CD4-positive, alpha-beta memory T cell (primary cell): ENCODE measurements at regions not wholly inside any gene's neighbourhood (a gene's known extent, or its start where the extent isn't known, plus 50 kb on each side); places are given as distances from the start of the nearest gene placed in this dataset.

ENCODE experiments used
- CTCF ChIA-PET: fragments of 350-600 bp; sonication (Branson Sonifier 250); formaldehyde crosslinking; loops from one replicate; lab custom pipeline; 2021; ENCODE audit warnings: inconsistent platforms; ENCODE audit not compliant: partially characterized antibody; lab: Charles Lee
- POLR2A ChIA-PET: fragments of 350-600 bp; sonication (Branson Sonifier 250); formaldehyde crosslinking; loops from one replicate; lab custom pipeline; 2021; ENCODE audit not compliant: partially characterized antibody; lab: Charles Lee
- DNase-seq, 5 donors: peaks; one replicate each; pipeline versions ENCODE4 v3.0.0 to v3.0.0-alpha.2; 2020 to 2022; ENCODE audit warnings: mixed read lengths in 1 of 5
- H3K27ac ChIP-seq: one replicate; pipeline ENCODE4 v1.7.0; 2013; ENCODE audit warnings: low read depth, low read length
- H3K27me3 ChIP-seq: 2 replicates; pipeline ENCODE4 v1.7.0; 2013; ENCODE audit warnings: mild to moderate bottlenecking, low read length, moderate library complexity; ENCODE audit not compliant: insufficient read depth
- H3K36me3 ChIP-seq: 2 replicates; pipeline ENCODE4 v1.7.0; 2013; ENCODE audit warnings: mild to moderate bottlenecking, low read length, moderate library complexity; ENCODE audit not compliant: insufficient read depth
- H3K4me1 ChIP-seq: 2 replicates; pipeline ENCODE4 v1.7.0; 2013; ENCODE audit warnings: mild to moderate bottlenecking, low read length, moderate library complexity; ENCODE audit not compliant: insufficient read depth
- H3K4me3 ChIP-seq, 2 donors: one replicate each; pipeline ENCODE4 v1.7.0; 2013; ENCODE audit warnings: low read length in 2 of 2, mild to moderate bottlenecking in 1 of 2
- H3K9me3 ChIP-seq, 2 donors: one replicate each; pipeline ENCODE4 v1.7.0; 2013; ENCODE audit warnings: low read length in 2 of 2, control low read depth in 1 of 2; ENCODE audit not compliant: control insufficient read depth in 1 of 2
- H3K27ac Mint-ChIP-seq, 7 donors: one replicate each; pipeline ENCODE4 v1.8.0; 2020 to 2021; ENCODE audit warnings: mixed read lengths in 7 of 7, mild to moderate bottlenecking in 6 of 7, inconsistent platforms in 3 of 7, moderate library complexity in 3 of 7
- H3K27me3 Mint-ChIP-seq, 2 donors: one replicate each; pipeline ENCODE4 v1.8.0; 2020 to 2021; ENCODE audit warnings: mixed read lengths in 2 of 2
- H3K36me3 Mint-ChIP-seq, 2 donors: one replicate each; pipeline ENCODE4 v1.8.0; 2020 to 2021; ENCODE audit warnings: mixed read lengths in 2 of 2, inconsistent platforms in 1 of 2, mild to moderate bottlenecking in 1 of 2
- H3K4me1 Mint-ChIP-seq, 4 donors: one replicate each; pipeline ENCODE4 v1.8.0; 2020 to 2021; ENCODE audit warnings: mixed read lengths in 4 of 4, mild to moderate bottlenecking in 1 of 4
- H3K4me3 Mint-ChIP-seq, 8 donors: one replicate each; pipeline ENCODE4 v1.8.0; 2020 to 2021; ENCODE audit warnings: mixed read lengths in 8 of 8, mild to moderate bottlenecking in 7 of 8, moderate library complexity in 6 of 8, inconsistent platforms in 3 of 8
- H3K9me3 Mint-ChIP-seq, 8 donors: one replicate each; pipeline ENCODE4 v1.8.0; 2020 to 2021; ENCODE audit warnings: mixed read lengths in 8 of 8, mild to moderate bottlenecking in 5 of 8, inconsistent platforms in 3 of 8, moderate library complexity in 1 of 8
- intact Hi-C: fragments of 100-400 bp; cut with micrococcal nuclease; formaldehyde crosslinking; loops from one replicate; pipeline ENCODE4 v1.15.1; 2023

- no peaks in the 10 kb centered on the region for H3K27me3 Mint-ChIP-seq
- CTCF ChIA-PET = no interaction called here
- H3K36me3 Mint-ChIP-seq = no peaks in the 10 kb centered on the region
- Histone ChIP-seq H3K36me3 (no peaks in the 10 kb centered on the region), H3K27ac (no peak overlapping the region), H3K9me3 (no peaks in the 10 kb centered on the region), H3K4me1 (no peaks in the 10 kb centered on the region), H3K4me3 (no peak overlapping the region), H3K27me3 (no peaks in the 10 kb centered on the region)
- H3K9me3 Mint-ChIP-seq = peaks cover 0 to 3% (median under 1%) of the 10 kb centered on the region in 8 donors
- H3K27ac Mint-ChIP-seq = no peak overlapping the region
- no peak for DNase-seq
- no peak overlapping the region for H3K4me3 Mint-ChIP-seq
- no peaks in the 10 kb centered on the region for H3K4me1 Mint-ChIP-seq
- POLR2A ChIA-PET = no interaction called here
- intact Hi-C loops = no loop called here
Measured at GRCh38 chr10:64450312-64450711, 929.1 kb downstream of the REEP3 start.

GRCh38 chr10:64454962-64455361 is 933.8 kb downstream of the REEP3 start:
- no peaks in the 10 kb centered on the region for H3K36me3 ChIP-seq
- CTCF ChIA-PET = no interaction called here
- Mint-ChIP-seq H3K4me3 (no peak overlapping the region), H3K27me3 (no peaks in the 10 kb centered on the region), H3K36me3 (no peaks in the 10 kb centered on the region), H3K4me1 (no peaks in the 10 kb centered on the region), H3K27ac (no peak overlapping the region), H3K9me3 (peaks cover 0 to 6% (median 0%) of the 10 kb centered on the region in 8 donors)
- H3K27me3 ChIP-seq = no peaks in the 10 kb centered on the region
- H3K27ac ChIP-seq = no peak overlapping the region
- no peak for DNase-seq
- POLR2A ChIA-PET = no interaction called here
- intact Hi-C loops = no loop called here
- no peaks in the 10 kb centered on the region for H3K4me1 ChIP-seq
- H3K9me3 ChIP-seq = no peaks in the 10 kb centered on the region
- no peak overlapping the region for H3K4me3 ChIP-seq

GRCh38 chr10:64458306-64458705 is 937.1 kb downstream of the REEP3 start:
- CTCF ChIA-PET = no interaction called here
- H3K4me3 ChIP-seq = no peak overlapping the region
- Mint-ChIP-seq H3K9me3 (peaks cover 0 to 10% (median 6%) of the 10 kb centered on the region in 8 donors), H3K4me3 (no peak overlapping the region), H3K27ac (no peak overlapping the region), H3K27me3 (no peaks in the 10 kb centered on the region), H3K4me1 (no peaks in the 10 kb centered on the region), H3K36me3 (no peaks in the 10 kb centered on the region)
- no peak overlapping the region for H3K27ac ChIP-seq
- intact Hi-C loops = no loop called here
- DNase-seq = no peak
- POLR2A ChIA-PET = no interaction called here
- H3K9me3 ChIP-seq = no peaks in the 10 kb centered on the region
- H3K4me1 ChIP-seq = no peaks in the 10 kb centered on the region
- H3K27me3 ChIP-seq = no peaks in the 10 kb centered on the region
- no peaks in the 10 kb centered on the region for H3K36me3 ChIP-seq

- Mint-ChIP-seq H3K9me3 (peaks cover 2 to 37% (median 13%) of the 10 kb centered on the region in 8 donors), H3K4me3 (no peak overlapping the region), H3K27me3 (no peaks in the 10 kb centered on the region), H3K4me1 (no peaks in the 10 kb centered on the region), H3K27ac (no peak overlapping the region), H3K36me3 (no peaks in the 10 kb centered on the region)
- no peaks in the 10 kb centered on the region for H3K36me3 ChIP-seq
- no peak overlapping the region for H3K27ac ChIP-seq
- POLR2A ChIA-PET = no interaction called here
- H3K9me3 ChIP-seq = no peaks in the 10 kb centered on the region
- H3K4me3 ChIP-seq = no peak overlapping the region
- H3K4me1 ChIP-seq = no peaks in the 10 kb centered on the region
- H3K27me3 ChIP-seq = no peaks in the 10 kb centered on the region
- CTCF ChIA-PET = no interaction called here
- intact Hi-C loops = no loop called here
- no peak for DNase-seq
Measured at GRCh38 chr10:64463406-64463805, 942.2 kb downstream of the REEP3 start.

GRCh38 chr10:64465653-64466052 is 944.5 kb downstream of the REEP3 start:
- ChIA-PET POLR2A (no interaction called here), CTCF (no interaction called here)
- Histone ChIP-seq H3K4me1 (no peaks in the 10 kb centered on the region), H3K27me3 (no peaks in the 10 kb centered on the region), H3K9me3 (no peaks in the 10 kb centered on the region), H3K27ac (no peak overlapping the region), H3K4me3 (no peak overlapping the region), H3K36me3 (no peaks in the 10 kb centered on the region)
- Mint-ChIP-seq H3K36me3 (no peaks in the 10 kb centered on the region), H3K4me1 (no peaks in the 10 kb centered on the region), H3K9me3 (peaks cover 2 to 38% (median 15%) of the 10 kb centered on the region in 8 donors), H3K4me3 (no peak overlapping the region), H3K27me3 (no peaks in the 10 kb centered on the region), H3K27ac (no peak overlapping the region)
- no peak for DNase-seq
- intact Hi-C loops = no loop called here

GRCh38 chr10:64468219-64468618 is 947.0 kb downstream of the REEP3 start:
- Histone ChIP-seq H3K9me3 (no peaks in the 10 kb centered on the region), H3K36me3 (no peaks in the 10 kb centered on the region), H3K27ac (no peak overlapping the region), H3K4me3 (no peak overlapping the region), H3K4me1 (no peaks in the 10 kb centered on the region), H3K27me3 (no peaks in the 10 kb centered on the region)
- DNase-seq = no peak
- ChIA-PET POLR2A (no interaction called here), CTCF (no interaction called here)
- no peaks in the 10 kb centered on the region for H3K27me3 Mint-ChIP-seq
- H3K9me3 Mint-ChIP-seq = peaks cover 2 to 35% (median 11%) of the 10 kb centered on the region in 8 donors
- H3K4me1 Mint-ChIP-seq = no peaks in the 10 kb centered on the region
- no peak overlapping the region for H3K27ac Mint-ChIP-seq
- intact Hi-C loops = no loop called here
- H3K36me3 Mint-ChIP-seq = no peaks in the 10 kb centered on the region
- no peak overlapping the region for H3K4me3 Mint-ChIP-seq

GRCh38 chr10:64476506-64476905 is 955.3 kb downstream of the REEP3 start:
- Mint-ChIP-seq H3K27ac (no peak overlapping the region), H3K36me3 (no peaks in the 10 kb centered on the region), H3K27me3 (no peaks in the 10 kb centered on the region), H3K4me3 (no peak overlapping the region), H3K9me3 (peaks cover 0 to 24% (median 2%) of the 10 kb centered on the region in 8 donors), H3K4me1 (no peaks in the 10 kb centered on the region)
- H3K4me1 ChIP-seq = no peaks in the 10 kb centered on the region
- no peaks in the 10 kb centered on the region for H3K36me3 ChIP-seq
- no peak overlapping the region for H3K4me3 ChIP-seq
- no peaks in the 10 kb centered on the region for H3K27me3 ChIP-seq
- CTCF ChIA-PET = no interaction called here
- intact Hi-C loops = no loop called here
- POLR2A ChIA-PET = no interaction called here
- H3K27ac ChIP-seq = no peak overlapping the region
- no peaks in the 10 kb centered on the region for H3K9me3 ChIP-seq
- no peak for DNase-seq

- Mint-ChIP-seq H3K27ac (no peak overlapping the region), H3K9me3 (peaks cover 0 to 21% (median 2%) of the 10 kb centered on the region in 8 donors), H3K4me1 (no peaks in the 10 kb centered on the region), H3K27me3 (no peaks in the 10 kb centered on the region), H3K4me3 (no peak overlapping the region), H3K36me3 (no peaks in the 10 kb centered on the region)
- no peaks in the 10 kb centered on the region for H3K27me3 ChIP-seq
- no peaks in the 10 kb centered on the region for H3K9me3 ChIP-seq
- no peak overlapping the region for H3K4me3 ChIP-seq
- no peak overlapping the region for H3K27ac ChIP-seq
- DNase-seq = no peak
- intact Hi-C loops = no loop called here
- POLR2A ChIA-PET = no interaction called here
- CTCF ChIA-PET = no interaction called here
- H3K4me1 ChIP-seq = no peaks in the 10 kb centered on the region
- no peaks in the 10 kb centered on the region for H3K36me3 ChIP-seq
Measured at GRCh38 chr10:64477791-64478190, 956.6 kb downstream of the REEP3 start.
